ENCODE measurements at regions not wholly inside any gene's neighbourhood (a gene's known extent, or its start where the extent isn't known, plus 50 kb on each side); places are given as distances from the start of the nearest gene placed in this dataset.

DNA sequence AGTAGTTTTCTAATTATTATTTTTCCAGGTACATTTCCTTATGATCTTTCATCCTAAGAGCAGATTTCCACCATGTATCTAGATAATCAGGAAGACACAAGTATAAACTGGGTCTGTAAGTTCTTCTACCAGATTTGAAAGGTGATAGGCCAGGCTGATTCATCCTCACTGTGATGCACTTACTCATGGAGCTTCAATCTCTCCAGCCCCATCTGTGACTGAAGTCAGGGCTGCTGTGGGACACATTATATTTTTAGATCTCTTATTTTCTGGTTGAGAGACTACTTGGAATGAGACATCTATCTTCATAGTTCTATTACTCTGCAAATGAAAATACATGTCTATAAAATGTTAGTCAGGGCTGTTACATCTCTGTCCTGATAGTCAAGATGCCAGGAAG is 85.5 kb upstream of the SLC25A13 start:
- TF ChIP-seq ZNF565 (CRISPR knock-in tag; conservative IDR thresholded peaks at IDR 0.05; ENCODE audit: low read depth) = no peak
- TF ChIP-seq ZNF70 (CRISPR knock-in tag; IDR thresholded peaks at IDR 0.05) = no peak
- TF ChIP-seq, protein P1, sequence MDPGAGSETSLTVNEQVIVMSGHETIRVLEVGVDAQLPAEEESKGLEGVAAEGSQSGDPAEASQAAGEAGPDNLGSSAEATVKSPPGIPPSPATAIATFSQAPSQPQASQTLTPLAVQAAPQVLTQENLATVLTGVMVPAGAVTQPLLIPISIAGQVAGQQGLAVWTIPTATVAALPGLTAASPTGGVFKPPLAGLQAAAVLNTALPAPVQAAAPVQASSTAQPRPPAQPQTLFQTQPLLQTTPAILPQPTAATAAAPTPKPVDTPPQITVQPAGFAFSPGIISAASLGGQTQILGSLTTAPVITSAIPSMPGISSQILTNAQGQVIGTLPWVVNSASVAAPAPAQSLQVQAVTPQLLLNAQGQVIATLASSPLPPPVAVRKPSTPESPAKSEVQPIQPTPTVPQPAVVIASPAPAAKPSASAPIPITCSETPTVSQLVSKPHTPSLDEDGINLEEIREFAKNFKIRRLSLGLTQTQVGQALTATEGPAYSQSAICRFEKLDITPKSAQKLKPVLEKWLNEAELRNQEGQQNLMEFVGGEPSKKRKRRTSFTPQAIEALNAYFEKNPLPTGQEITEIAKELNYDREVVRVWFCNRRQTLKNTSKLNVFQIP (CRISPR knock-in tag; IDR thresholded peaks at IDR 0.05; ENCODE audit: borderline replicate concordance, low read depth) = no peak
- TF ChIP-seq, protein P2, sequence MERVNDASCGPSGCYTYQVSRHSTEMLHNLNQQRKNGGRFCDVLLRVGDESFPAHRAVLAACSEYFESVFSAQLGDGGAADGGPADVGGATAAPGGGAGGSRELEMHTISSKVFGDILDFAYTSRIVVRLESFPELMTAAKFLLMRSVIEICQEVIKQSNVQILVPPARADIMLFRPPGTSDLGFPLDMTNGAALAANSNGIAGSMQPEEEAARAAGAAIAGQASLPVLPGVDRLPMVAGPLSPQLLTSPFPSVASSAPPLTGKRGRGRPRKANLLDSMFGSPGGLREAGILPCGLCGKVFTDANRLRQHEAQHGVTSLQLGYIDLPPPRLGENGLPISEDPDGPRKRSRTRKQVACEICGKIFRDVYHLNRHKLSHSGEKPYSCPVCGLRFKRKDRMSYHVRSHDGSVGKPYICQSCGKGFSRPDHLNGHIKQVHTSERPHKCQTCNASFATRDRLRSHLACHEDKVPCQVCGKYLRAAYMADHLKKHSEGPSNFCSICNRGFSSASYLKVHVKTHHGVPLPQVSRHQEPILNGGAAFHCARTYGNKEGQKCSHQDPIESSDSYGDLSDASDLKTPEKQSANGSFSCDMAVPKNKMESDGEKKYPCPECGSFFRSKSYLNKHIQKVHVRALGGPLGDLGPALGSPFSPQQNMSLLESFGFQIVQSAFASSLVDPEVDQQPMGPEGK (CRISPR knock-in tag; IDR thresholded peaks at IDR 0.05; ENCODE audit: borderline replicate concordance) = no peak
- no peak for TF ChIP-seq ZFP30 (CRISPR knock-in tag; IDR thresholded peaks at IDR 0.05)
- no peak for TF ChIP-seq ARNTL (CRISPR knock-in tag; IDR thresholded peaks at IDR 0.05; ENCODE audit: borderline replicate concordance, low read depth)
- TF ChIP-seq, protein P3, sequence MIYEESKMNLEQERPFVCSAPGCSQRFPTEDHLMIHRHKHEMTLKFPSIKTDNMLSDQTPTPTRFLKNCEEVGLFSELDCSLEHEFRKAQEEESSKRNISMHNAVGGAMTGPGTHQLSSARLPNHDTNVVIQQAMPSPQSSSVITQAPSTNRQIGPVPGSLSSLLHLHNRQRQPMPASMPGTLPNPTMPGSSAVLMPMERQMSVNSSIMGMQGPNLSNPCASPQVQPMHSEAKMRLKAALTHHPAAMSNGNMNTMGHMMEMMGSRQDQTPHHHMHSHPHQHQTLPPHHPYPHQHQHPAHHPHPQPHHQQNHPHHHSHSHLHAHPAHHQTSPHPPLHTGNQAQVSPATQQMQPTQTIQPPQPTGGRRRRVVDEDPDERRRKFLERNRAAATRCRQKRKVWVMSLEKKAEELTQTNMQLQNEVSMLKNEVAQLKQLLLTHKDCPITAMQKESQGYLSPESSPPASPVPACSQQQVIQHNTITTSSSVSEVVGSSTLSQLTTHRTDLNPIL (CRISPR knock-in tag; IDR thresholded peaks at IDR 0.05; ENCODE audit: low read depth) = no peak
- TF ChIP-seq, protein P4, sequence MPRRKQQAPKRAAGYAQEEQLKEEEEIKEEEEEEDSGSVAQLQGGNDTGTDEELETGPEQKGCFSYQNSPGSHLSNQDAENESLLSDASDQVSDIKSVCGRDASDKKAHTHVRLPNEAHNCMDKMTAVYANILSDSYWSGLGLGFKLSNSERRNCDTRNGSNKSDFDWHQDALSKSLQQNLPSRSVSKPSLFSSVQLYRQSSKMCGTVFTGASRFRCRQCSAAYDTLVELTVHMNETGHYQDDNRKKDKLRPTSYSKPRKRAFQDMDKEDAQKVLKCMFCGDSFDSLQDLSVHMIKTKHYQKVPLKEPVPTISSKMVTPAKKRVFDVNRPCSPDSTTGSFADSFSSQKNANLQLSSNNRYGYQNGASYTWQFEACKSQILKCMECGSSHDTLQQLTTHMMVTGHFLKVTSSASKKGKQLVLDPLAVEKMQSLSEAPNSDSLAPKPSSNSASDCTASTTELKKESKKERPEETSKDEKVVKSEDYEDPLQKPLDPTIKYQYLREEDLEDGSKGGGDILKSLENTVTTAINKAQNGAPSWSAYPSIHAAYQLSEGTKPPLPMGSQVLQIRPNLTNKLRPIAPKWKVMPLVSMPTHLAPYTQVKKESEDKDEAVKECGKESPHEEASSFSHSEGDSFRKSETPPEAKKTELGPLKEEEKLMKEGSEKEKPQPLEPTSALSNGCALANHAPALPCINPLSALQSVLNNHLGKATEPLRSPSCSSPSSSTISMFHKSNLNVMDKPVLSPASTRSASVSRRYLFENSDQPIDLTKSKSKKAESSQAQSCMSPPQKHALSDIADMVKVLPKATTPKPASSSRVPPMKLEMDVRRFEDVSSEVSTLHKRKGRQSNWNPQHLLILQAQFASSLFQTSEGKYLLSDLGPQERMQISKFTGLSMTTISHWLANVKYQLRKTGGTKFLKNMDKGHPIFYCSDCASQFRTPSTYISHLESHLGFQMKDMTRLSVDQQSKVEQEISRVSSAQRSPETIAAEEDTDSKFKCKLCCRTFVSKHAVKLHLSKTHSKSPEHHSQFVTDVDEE (CRISPR knock-in tag; IDR thresholded peaks at IDR 0.05) = no peak
